GM23338 (cell line): ENCODE measurements at regions not wholly inside any gene's neighbourhood (a gene's known extent, or its start where the extent isn't known, plus 50 kb on each side); places are given as distances from the start of the nearest gene placed in this dataset.

Experiments used
- ATAC-seq: fragments of 200-7000 bp; cut with Tn5 transposase; 3 replicates; pipeline ENCODE4 v1.9.1; 2020
- DNase-seq: peaks from one replicate; pipeline ENCODE4 v3.0.0-alpha.2; 2015; ENCODE audit warnings: low spot score
- H2AFZ ChIP-seq: fragments of 200-600 bp; sonication (generic); 2 replicates; pipeline ENCODE4 v1.8.0; 2016; ENCODE audit warnings: antibody characterized with exemption, mild to moderate bottlenecking, moderate library complexity
- H3F3A ChIP-seq: fragments of 200-600 bp; sonication (generic); replicated peaks from 2 replicates; pipeline ENCODE4 v1.8.0; 2017; ENCODE audit warnings: antibody characterized with exemption, mixed run types, low read depth
- H3K27ac ChIP-seq: fragments of 200-600 bp; sonication (generic); 2 replicates; pipeline ENCODE4 v1.6.1; 2016; ENCODE audit warnings: low read depth
- H3K27me3 ChIP-seq: fragments of 200-600 bp; sonication (generic); 2 replicates; pipeline ENCODE4 v1.8.0; 2016; ENCODE audit warnings: mild to moderate bottlenecking, mixed run types, moderate library complexity; ENCODE audit not compliant: insufficient read depth
- H3K36me3 ChIP-seq: fragments of 200-600 bp; sonication (generic); 2 replicates; pipeline ENCODE4 v1.8.0; 2016; ENCODE audit warnings: mild to moderate bottlenecking; ENCODE audit not compliant: insufficient read depth
- H3K4me1 ChIP-seq: fragments of 200-600 bp; sonication (generic); 2 replicates; pipeline ENCODE4 v1.8.0; 2016; ENCODE audit warnings: mild to moderate bottlenecking, moderate library complexity; ENCODE audit not compliant: insufficient read depth
- H3K4me2 ChIP-seq: fragments of 200-600 bp; sonication (generic); 2 replicates; pipeline ENCODE4 v1.7.1; 2017; ENCODE audit warnings: mixed run types
- H3K4me3 ChIP-seq: fragments of 200-600 bp; sonication (generic); 2 replicates; pipeline ENCODE4 v1.6.1; 2016; ENCODE audit warnings: mixed run types
- H3K79me2 ChIP-seq: fragments of 200-600 bp; sonication (generic); replicated peaks from 2 replicates; pipeline ENCODE4 v1.8.0; 2017; ENCODE audit warnings: mild to moderate bottlenecking; ENCODE audit not compliant: insufficient read depth
- H3K9me2 ChIP-seq: fragments of 200-600 bp; sonication (generic); 2 replicates; pipeline ENCODE4 v1.8.0; 2017; ENCODE audit not compliant: insufficient read depth
- H4K20me1 ChIP-seq: fragments of 200-600 bp; sonication (generic); replicated peaks from 2 replicates; pipeline ENCODE4 v1.8.0; 2017; ENCODE audit warnings: mild to moderate bottlenecking; ENCODE audit not compliant: insufficient read depth
- H3K27ac Mint-ChIP-seq: 2 replicates; pipeline ENCODE4 v1.8.0; 2020; ENCODE audit warnings: inconsistent platforms, mild to moderate bottlenecking, moderate library complexity, mixed read lengths
- H3K27me3 Mint-ChIP-seq: 3 replicates; pipeline ENCODE4 v1.8.0; 2022; ENCODE audit warnings: low read depth, mild to moderate bottlenecking, moderate library complexity, mixed read lengths, inconsistent platforms; ENCODE audit not compliant: insufficient read depth, poor library complexity
- H3K36me3 Mint-ChIP-seq: 3 replicates; pipeline ENCODE4 v1.8.0; 2021; ENCODE audit warnings: low read depth, mild to moderate bottlenecking, inconsistent platforms, moderate library complexity, mixed read lengths
- H3K4me1 Mint-ChIP-seq: 3 replicates; pipeline ENCODE4 v1.8.0; 2020; ENCODE audit warnings: mild to moderate bottlenecking, inconsistent platforms, mixed read lengths
- H3K4me3 Mint-ChIP-seq: 3 replicates; pipeline ENCODE4 v1.8.0; 2021; ENCODE audit warnings: moderate library complexity, mild to moderate bottlenecking, inconsistent platforms, mixed read lengths
- H3K9me3 Mint-ChIP-seq: 3 replicates; pipeline ENCODE4 v1.8.0; 2020; ENCODE audit warnings: moderate library complexity, mild to moderate bottlenecking, inconsistent platforms, mixed read lengths
- CREB1 ChIP-seq: fragments of 250-450 bp; sonication (Bioruptor Pico); IDR thresholded peaks from 2 replicates; pipeline ENCODE4 v1.5.0; 2020; ENCODE audit warnings: low read depth, mild to moderate bottlenecking, moderate library complexity
- EZH2 ChIP-seq: fragments of 200-600 bp; sonication (generic); IDR thresholded peaks from one replicate; pipeline ENCODE4 v1.8.0; 2017; ENCODE audit warnings: antibody characterized with exemption, mild to moderate bottlenecking, low read depth; ENCODE audit not compliant: unreplicated experiment
- EZH2phosphoT487 ChIP-seq: fragments of 200-600 bp; sonication (generic); IDR thresholded peaks from one replicate; pipeline ENCODE4 v1.8.1; 2018; ENCODE audit warnings: antibody characterized with exemption; ENCODE audit not compliant: unreplicated experiment
- JUNB ChIP-seq: IDR thresholded peaks from one replicate; pipeline ENCODE4 v1.6.1; 2016; ENCODE audit warnings: antibody characterized with exemption; ENCODE audit not compliant: unreplicated experiment
- POLR2AphosphoS5 ChIP-seq: IDR thresholded peaks from 2 replicates; pipeline ENCODE4 v1.6.1; 2016; ENCODE audit warnings: antibody characterized with exemption, low read depth
- ZNF331 ChIP-seq: fragments of 250-450 bp; sonication (Bioruptor Pico); IDR thresholded peaks from 2 replicates; pipeline ENCODE4 v1.5.0; 2020; ENCODE audit warnings: low read depth, mild to moderate bottlenecking, moderate library complexity
- TF ChIP-seq, protein P1 (sequence below): IDR thresholded peaks from one replicate; pipeline ENCODE4 v1.6.1; 2018; ENCODE audit warnings: antibody characterized with exemption; ENCODE audit not compliant: unreplicated experiment
- TF ChIP-seq, protein P2 (sequence below): IDR thresholded peaks from 2 replicates; pipeline ENCODE4 v1.6.1; 2016; ENCODE audit warnings: antibody characterized with exemption
- TF ChIP-seq, protein P3 (sequence below): fragments of 250-450 bp; sonication (Bioruptor Pico); IDR thresholded peaks from 2 replicates; pipeline ENCODE4 v1.5.0; 2020; ENCODE audit warnings: mild to moderate bottlenecking, moderate library complexity

DNA sequence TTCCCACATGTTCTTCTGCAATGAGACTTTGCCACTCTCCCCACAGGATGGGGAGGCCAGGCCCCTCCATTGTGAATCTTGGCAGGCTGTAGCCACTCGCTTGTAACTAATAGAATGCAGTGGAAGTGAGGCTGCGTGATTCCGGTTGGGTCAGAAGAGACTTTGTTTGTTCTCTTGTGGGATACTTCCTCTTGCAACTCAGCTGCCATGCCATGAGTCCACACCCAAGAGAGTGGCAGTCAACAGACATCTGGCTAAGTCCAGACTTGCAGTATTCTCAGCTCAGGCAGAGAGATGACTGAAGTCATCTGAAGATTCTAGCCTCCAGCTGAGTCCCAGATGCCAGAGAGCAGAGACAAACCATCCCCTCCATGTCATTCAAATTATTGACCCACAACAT is 153.4 kb upstream of the GDF10 start:
- no peaks in the 10 kb centered on the region for H3K27me3 ChIP-seq
- Mint-ChIP-seq H3K9me3 (peaks cover 4% of the 10 kb centered on the region; the same call in 1 of the 3 replicates), H3K4me3 (no peak overlapping the region), H3K4me1 (no peaks in the 10 kb centered on the region; the same call in 2 of the 3 replicates), H3K27ac (no peak overlapping the region), H3K36me3 (no peaks in the 10 kb centered on the region; the same call in 2 of the 3 replicates), H3K27me3 (peaks cover 10% of the 10 kb centered on the region)
- H3K79me2 ChIP-seq = no peaks in the 10 kb centered on the region
- no peaks in the 10 kb centered on the region for H3K36me3 ChIP-seq
- no peaks in the 10 kb centered on the region for H4K20me1 ChIP-seq
- no peaks in the 10 kb centered on the region for H3K4me1 ChIP-seq
- no peak for ATAC-seq
- DNase-seq = no peak
- no peaks in the 10 kb centered on the region for H3F3A ChIP-seq
- TF ChIP-seq, protein P1, sequence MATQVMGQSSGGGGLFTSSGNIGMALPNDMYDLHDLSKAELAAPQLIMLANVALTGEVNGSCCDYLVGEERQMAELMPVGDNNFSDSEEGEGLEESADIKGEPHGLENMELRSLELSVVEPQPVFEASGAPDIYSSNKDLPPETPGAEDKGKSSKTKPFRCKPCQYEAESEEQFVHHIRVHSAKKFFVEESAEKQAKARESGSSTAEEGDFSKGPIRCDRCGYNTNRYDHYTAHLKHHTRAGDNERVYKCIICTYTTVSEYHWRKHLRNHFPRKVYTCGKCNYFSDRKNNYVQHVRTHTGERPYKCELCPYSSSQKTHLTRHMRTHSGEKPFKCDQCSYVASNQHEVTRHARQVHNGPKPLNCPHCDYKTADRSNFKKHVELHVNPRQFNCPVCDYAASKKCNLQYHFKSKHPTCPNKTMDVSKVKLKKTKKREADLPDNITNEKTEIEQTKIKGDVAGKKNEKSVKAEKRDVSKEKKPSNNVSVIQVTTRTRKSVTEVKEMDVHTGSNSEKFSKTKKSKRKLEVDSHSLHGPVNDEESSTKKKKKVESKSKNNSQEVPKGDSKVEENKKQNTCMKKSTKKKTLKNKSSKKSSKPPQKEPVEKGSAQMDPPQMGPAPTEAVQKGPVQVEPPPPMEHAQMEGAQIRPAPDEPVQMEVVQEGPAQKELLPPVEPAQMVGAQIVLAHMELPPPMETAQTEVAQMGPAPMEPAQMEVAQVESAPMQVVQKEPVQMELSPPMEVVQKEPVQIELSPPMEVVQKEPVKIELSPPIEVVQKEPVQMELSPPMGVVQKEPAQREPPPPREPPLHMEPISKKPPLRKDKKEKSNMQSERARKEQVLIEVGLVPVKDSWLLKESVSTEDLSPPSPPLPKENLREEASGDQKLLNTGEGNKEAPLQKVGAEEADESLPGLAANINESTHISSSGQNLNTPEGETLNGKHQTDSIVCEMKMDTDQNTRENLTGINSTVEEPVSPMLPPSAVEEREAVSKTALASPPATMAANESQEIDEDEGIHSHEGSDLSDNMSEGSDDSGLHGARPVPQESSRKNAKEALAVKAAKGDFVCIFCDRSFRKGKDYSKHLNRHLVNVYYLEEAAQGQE = no peak
- no peak for TF ChIP-seq CREB1 (CRISPR knock-in tag)
- TF ChIP-seq, protein P2, sequence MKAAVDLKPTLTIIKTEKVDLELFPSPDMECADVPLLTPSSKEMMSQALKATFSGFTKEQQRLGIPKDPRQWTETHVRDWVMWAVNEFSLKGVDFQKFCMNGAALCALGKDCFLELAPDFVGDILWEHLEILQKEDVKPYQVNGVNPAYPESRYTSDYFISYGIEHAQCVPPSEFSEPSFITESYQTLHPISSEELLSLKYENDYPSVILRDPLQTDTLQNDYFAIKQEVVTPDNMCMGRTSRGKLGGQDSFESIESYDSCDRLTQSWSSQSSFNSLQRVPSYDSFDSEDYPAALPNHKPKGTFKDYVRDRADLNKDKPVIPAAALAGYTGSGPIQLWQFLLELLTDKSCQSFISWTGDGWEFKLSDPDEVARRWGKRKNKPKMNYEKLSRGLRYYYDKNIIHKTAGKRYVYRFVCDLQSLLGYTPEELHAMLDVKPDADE = no peak
- TF ChIP-seq EZH2phosphoT487 = no peak
- no peak for TF ChIP-seq ZNF331 (CRISPR knock-in tag)
- no peak for TF ChIP-seq EZH2
- TF ChIP-seq JUNB = no peak
- H3K27ac ChIP-seq = no peak overlapping the region
- no peak overlapping the region for H2AFZ ChIP-seq
- H3K4me3 ChIP-seq = no peak overlapping the region
- H3K4me2 ChIP-seq = no peak overlapping the region
- peaks cover 11% of the 10 kb centered on the region; the same call in 1 of the 2 replicates for H3K9me2 ChIP-seq

DNA sequence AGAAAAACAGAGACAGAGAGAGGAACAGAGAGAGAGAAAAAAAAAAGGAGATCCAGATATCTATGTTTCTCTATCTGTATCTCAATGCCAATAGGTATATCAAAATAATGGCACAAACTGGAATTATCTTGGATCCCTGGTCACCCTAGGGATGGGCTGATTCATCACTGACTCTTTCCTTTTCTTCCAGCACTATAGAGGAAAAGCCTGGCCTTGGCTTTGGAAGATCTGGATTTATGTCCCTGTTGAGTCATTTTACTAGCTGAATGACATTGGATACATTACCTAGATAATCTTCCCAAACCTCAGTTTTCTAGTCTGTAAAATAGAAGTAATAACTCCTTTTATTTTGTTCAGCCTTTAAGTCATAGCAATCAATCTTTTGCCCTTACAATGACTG is 152.8 kb upstream of the GDF10 start:
- Histone ChIP-seq H3K36me3 (no peaks in the 10 kb centered on the region), H3K9me2 (peaks cover 11% of the 10 kb centered on the region; the same call in 1 of the 2 replicates), H3K27me3 (no peaks in the 10 kb centered on the region), H4K20me1 (no peaks in the 10 kb centered on the region), H2AFZ (no peak overlapping the region), H3K4me2 (no peak overlapping the region), H3K27ac (no peak overlapping the region), H3K4me3 (no peak overlapping the region), H3K4me1 (no peaks in the 10 kb centered on the region), H3K79me2 (no peaks in the 10 kb centered on the region), H3F3A (no peaks in the 10 kb centered on the region)
- H3K36me3 Mint-ChIP-seq = no peaks in the 10 kb centered on the region; the same call in 2 of the 3 replicates
- no peak overlapping the region for H3K4me3 Mint-ChIP-seq
- ATAC-seq (no peak), DNase-seq (no peak)
- peaks cover 4% of the 10 kb centered on the region; the same call in 1 of the 3 replicates for H3K9me3 Mint-ChIP-seq
- H3K27ac Mint-ChIP-seq = no peak overlapping the region
- no peaks in the 10 kb centered on the region; the same call in 2 of the 3 replicates for H3K4me1 Mint-ChIP-seq
- TF ChIP-seq, protein P3, sequence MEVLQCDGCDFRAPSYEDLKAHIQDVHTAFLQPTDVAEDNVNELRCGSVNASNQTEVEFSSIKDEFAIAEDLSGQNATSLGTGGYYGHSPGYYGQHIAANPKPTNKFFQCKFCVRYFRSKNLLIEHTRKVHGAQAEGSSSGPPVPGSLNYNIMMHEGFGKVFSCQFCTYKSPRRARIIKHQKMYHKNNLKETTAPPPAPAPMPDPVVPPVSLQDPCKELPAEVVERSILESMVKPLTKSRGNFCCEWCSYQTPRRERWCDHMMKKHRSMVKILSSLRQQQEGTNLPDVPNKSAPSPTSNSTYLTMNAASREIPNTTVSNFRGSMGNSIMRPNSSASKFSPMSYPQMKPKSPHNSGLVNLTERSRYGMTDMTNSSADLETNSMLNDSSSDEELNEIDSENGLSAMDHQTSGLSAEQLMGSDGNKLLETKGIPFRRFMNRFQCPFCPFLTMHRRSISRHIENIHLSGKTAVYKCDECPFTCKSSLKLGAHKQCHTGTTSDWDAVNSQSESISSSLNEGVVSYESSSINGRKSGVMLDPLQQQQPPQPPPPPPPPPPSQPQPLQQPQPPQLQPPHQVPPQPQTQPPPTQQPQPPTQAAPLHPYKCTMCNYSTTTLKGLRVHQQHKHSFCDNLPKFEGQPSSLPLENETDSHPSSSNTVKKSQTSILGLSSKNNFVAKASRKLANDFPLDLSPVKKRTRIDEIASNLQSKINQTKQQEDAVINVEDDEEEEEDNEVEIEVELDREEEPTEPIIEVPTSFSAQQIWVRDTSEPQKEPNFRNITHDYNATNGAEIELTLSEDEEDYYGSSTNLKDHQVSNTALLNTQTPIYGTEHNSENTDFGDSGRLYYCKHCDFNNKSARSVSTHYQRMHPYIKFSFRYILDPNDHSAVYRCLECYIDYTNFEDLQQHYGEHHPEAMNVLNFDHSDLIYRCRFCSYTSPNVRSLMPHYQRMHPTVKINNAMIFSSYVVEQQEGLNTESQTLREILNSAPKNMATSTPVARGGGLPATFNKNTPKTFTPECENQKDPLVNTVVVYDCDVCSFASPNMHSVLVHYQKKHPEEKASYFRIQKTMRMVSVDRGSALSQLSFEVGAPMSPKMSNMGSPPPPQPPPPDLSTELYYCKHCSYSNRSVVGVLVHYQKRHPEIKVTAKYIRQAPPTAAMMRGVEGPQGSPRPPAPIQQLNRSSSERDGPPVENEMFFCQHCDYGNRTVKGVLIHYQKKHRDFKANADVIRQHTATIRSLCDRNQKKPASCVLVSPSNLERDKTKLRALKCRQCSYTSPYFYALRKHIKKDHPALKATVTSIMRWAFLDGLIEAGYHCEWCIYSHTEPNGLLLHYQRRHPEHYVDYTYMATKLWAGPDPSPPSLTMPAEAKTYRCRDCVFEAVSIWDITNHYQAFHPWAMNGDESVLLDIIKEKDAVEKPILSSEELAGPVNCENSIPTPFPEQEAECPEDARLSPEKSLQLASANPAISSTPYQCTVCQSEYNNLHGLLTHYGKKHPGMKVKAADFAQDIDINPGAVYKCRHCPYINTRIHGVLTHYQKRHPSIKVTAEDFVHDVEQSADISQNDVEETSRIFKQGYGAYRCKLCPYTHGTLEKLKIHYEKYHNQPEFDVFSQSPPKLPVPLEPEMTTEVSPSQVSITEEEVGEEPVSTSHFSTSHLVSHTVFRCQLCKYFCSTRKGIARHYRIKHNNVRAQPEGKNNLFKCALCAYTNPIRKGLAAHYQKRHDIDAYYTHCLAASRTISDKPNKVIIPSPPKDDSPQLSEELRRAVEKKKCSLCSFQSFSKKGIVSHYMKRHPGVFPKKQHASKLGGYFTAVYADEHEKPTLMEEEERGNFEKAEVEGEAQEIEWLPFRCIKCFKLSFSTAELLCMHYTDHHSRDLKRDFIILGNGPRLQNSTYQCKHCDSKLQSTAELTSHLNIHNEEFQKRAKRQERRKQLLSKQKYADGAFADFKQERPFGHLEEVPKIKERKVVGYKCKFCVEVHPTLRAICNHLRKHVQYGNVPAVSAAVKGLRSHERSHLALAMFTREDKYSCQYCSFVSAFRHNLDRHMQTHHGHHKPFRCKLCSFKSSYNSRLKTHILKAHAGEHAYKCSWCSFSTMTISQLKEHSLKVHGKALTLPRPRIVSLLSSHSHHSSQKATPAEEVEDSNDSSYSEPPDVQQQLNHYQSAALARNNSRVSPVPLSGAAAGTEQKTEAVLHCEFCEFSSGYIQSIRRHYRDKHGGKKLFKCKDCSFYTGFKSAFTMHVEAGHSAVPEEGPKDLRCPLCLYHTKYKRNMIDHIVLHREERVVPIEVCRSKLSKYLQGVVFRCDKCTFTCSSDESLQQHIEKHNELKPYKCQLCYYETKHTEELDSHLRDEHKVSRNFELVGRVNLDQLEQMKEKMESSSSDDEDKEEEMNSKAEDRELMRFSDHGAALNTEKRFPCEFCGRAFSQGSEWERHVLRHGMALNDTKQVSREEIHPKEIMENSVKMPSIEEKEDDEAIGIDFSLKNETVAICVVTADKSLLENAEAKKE (CRISPR knock-in tag) = no peak
- TF ChIP-seq CREB1 (CRISPR knock-in tag) (no peak), POLR2AphosphoS5 (no peak), JUNB (no peak)
- H3K27me3 Mint-ChIP-seq = peaks cover 7% of the 10 kb centered on the region
